Ishikawa (cell line): ENCODE measurements at regions not wholly inside any gene's neighbourhood (a gene's known extent, or its start where the extent isn't known, plus 50 kb on each side); places are given as distances from the start of the nearest gene placed in this dataset.

ENCODE experiments used
- CEBPB ChIP-seq: IDR thresholded peaks from 2 replicates; pipeline ENCODE4 v1.6.1; 2012
- CREB1 ChIP-seq: IDR thresholded peaks from 2 replicates; pipeline ENCODE4 v1.6.1; 2012; ENCODE audit warnings: low read depth
- EGR1 ChIP-seq: IDR thresholded peaks from 2 replicates; pipeline ENCODE4 v1.6.1; 2012
- EP300 ChIP-seq: IDR thresholded peaks from 2 replicates; pipeline ENCODE4 v1.6.1; 2012; ENCODE audit warnings: borderline replicate concordance
- FOXM1 ChIP-seq: IDR thresholded peaks from 2 replicates; pipeline ENCODE4 v1.6.1; 2012; ENCODE audit warnings: low read depth, borderline replicate concordance
- NFIC ChIP-seq: IDR thresholded peaks from 2 replicates; pipeline ENCODE4 v1.6.1; 2012
- RAD21 ChIP-seq: IDR thresholded peaks from 2 replicates; pipeline ENCODE4 v1.6.1; 2012; ENCODE audit warnings: low read depth
- TAF1 ChIP-seq: IDR thresholded peaks from 2 replicates; pipeline ENCODE4 v1.6.1; 2012; ENCODE audit warnings: low read depth, mild to moderate bottlenecking
- TCF12 ChIP-seq: IDR thresholded peaks from 2 replicates; pipeline ENCODE4 v1.6.1; 2012; ENCODE audit warnings: low read depth
- TEAD4 ChIP-seq: IDR thresholded peaks from 2 replicates; pipeline ENCODE4 v1.6.1; 2012
- YY1 ChIP-seq: IDR thresholded peaks from 2 replicates; pipeline ENCODE4 v1.6.1; 2012; ENCODE audit warnings: low read depth
- ZBTB7A ChIP-seq: IDR thresholded peaks from 2 replicates; pipeline ENCODE4 v1.6.1; 2012; ENCODE audit warnings: low read depth
- TF ChIP-seq, protein P1 (sequence below): IDR thresholded peaks from 2 replicates; pipeline ENCODE4 v1.6.1; 2012
- TF ChIP-seq, protein P2 (sequence below): IDR thresholded peaks from 2 replicates; pipeline ENCODE4 v1.6.1; 2012
- TF ChIP-seq, protein P3 (sequence below): IDR thresholded peaks from 2 replicates; pipeline ENCODE4 v1.6.1; 2012; ENCODE audit warnings: low read depth, mild to moderate bottlenecking

DNA sequence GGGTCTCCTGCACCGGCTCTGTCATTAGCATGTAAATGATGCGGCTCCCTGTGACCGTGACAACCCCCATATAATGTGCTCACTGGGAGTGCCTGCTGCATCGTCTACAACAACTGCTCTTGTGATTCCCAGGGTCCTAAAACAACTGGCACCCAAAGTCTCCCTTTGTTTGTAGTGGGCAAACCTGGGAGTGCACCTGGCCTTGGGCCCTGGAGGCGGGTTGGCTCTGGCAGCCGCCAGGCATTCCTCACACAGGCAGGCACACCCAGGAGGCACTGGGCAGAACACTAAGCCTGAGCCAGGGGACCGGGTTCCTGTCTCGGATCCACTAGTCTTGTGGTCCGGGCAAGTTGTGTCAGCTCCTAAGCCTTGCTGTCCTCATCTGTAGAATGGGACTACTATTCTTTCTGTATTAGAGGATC is 115.5 kb upstream of the GPR26 start:
- TF ChIP-seq TEAD4, result no peak

DNA sequence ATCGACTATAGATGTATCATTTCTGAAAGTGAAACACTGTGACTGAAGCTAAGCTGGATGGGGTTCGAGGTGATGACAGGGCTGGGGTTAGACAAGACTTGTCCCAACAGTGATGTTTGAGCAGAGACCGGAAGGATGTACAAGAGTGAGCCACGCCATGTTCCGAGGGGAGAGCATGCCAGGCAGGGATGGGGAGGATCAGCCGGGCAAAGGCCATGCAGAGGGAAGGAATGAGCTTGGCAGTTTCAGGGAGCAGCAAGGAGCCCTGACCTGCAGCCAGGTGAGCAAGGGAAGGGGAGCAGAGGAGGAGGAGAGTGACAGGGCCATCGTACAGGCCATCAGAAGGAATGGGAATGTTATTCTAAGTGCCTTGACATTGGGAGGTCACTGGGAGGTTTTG is 114.9 kb upstream of the GPR26 start:
- TF ChIP-seq TCF12 (no peak), RAD21 (no peak), TEAD4 (no peak), TAF1 (no peak), NFIC (no peak), CEBPB (no peak), FOXM1 (no peak)
- TF ChIP-seq, protein P1, sequence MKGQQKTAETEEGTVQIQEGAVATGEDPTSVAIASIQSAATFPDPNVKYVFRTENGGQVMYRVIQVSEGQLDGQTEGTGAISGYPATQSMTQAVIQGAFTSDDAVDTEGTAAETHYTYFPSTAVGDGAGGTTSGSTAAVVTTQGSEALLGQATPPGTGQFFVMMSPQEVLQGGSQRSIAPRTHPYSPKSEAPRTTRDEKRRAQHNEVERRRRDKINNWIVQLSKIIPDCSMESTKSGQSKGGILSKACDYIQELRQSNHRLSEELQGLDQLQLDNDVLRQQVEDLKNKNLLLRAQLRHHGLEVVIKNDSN, result no peak

DNA sequence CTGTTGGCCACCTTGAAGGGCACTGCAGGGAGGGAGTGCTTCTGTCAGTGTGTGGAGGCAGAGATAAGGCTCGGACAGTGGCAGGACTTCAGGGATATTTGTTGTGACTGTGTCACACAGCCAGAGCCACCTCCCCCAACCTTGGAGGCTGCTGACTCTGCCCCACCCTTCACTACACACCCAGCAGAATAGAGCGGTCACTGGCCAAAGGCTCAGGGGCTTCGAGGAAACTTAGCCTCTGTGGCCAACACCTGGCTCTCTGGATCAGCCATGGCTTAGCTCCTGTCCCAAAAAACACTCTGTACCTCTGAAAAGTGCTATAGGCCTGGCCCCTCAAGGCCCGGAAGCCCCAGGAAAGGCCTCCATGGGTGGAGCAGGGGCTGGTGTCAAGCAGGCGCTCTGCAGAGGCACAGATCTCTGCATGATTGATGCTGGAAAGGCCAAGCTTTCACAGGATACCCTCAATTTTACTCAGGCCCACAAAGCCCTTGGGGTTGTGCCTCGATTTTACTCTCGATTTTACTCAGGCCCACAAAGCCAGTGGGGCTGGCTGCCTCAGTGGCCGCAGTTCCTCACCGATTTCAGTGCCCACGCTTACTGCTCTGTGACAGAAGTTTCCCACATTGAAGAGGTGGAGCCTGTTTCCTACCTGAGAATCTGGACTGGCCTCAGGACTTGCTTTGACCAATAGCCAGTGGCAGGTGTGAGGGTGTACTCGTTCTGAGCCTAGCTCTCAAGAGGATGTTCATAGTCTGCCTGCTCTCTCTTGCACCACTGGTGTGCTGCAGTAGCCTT is 113.2 kb upstream of the GPR26 start:
- TF ChIP-seq RAD21 (no peak), FOXM1 (no peak), CEBPB (no peak), TEAD4 (no peak), EGR1 (no peak), CREB1 (no peak), NFIC (no peak), EP300 (no peak), YY1 (no peak), TAF1 (no peak)
- TF ChIP-seq, protein P2, sequence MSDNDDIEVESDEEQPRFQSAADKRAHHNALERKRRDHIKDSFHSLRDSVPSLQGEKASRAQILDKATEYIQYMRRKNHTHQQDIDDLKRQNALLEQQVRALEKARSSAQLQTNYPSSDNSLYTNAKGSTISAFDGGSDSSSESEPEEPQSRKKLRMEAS, result no peak
- TF ChIP-seq, protein P3, sequence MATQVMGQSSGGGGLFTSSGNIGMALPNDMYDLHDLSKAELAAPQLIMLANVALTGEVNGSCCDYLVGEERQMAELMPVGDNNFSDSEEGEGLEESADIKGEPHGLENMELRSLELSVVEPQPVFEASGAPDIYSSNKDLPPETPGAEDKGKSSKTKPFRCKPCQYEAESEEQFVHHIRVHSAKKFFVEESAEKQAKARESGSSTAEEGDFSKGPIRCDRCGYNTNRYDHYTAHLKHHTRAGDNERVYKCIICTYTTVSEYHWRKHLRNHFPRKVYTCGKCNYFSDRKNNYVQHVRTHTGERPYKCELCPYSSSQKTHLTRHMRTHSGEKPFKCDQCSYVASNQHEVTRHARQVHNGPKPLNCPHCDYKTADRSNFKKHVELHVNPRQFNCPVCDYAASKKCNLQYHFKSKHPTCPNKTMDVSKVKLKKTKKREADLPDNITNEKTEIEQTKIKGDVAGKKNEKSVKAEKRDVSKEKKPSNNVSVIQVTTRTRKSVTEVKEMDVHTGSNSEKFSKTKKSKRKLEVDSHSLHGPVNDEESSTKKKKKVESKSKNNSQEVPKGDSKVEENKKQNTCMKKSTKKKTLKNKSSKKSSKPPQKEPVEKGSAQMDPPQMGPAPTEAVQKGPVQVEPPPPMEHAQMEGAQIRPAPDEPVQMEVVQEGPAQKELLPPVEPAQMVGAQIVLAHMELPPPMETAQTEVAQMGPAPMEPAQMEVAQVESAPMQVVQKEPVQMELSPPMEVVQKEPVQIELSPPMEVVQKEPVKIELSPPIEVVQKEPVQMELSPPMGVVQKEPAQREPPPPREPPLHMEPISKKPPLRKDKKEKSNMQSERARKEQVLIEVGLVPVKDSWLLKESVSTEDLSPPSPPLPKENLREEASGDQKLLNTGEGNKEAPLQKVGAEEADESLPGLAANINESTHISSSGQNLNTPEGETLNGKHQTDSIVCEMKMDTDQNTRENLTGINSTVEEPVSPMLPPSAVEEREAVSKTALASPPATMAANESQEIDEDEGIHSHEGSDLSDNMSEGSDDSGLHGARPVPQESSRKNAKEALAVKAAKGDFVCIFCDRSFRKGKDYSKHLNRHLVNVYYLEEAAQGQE, result no peak
- TF ChIP-seq, protein P1, result no peak

DNA sequence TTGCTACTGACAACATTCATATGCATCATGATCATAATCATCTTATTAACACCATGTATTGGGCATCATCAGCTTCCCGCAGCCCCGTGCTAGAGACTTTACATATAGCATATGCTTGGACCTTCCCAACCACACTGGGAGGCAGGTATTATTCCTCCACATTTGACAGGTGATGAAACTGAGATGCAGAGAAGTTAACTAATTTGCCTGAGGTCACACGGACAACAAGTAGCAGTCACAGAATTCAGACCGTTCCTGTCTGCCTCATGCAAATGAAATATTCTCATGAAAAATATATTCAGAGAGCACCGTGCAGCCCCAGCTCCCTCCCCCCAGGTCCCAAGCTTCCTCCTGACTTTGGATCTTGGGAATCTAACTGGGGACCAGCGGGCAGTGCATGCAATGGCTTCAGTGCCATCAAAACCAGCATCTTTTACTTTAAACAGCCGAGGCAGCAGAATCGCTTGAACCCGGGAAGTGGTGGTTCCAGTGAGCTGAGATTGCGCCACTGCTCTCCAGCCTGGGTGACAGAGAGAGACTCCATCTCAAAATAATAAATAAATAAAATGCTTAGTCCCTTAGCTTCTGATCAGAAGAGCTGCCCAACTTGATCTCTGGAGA is 112.2 kb upstream of the GPR26 start:
- TF ChIP-seq CEBPB (no peak), EP300 (no peak), CREB1 (no peak), YY1 (no peak), EGR1 (no peak), ZBTB7A (no peak), TAF1 (no peak), TEAD4 (no peak), TCF12 (no peak), NFIC (no peak), FOXM1 (no peak), RAD21 (no peak)
- TF ChIP-seq, protein P3, result no peak
- TF ChIP-seq, protein P1, result no peak
- TF ChIP-seq, protein P2, result no peak

DNA sequence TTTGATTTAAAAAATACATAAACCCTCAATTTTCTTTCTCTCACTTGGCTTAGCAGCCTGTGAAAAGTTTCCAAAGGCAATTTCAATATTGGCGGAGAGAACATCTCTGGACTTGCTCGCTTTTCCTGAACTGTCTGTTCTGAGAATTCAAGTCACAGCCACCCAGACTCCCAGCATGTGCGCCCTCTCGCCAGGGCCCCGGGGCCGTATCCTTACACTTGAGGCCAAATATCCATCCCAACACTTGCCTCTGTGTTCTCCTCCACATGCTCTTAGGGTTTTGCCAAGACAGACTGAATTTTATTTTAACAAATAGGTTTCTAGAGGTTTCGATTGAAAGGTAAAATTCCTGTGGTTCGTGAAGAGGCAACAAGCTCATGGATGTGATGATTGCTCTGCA is 111.5 kb upstream of the GPR26 start:
- TF ChIP-seq, protein P2, result no peak
- TF ChIP-seq, protein P3, result no peak
- TF ChIP-seq EP300, result no peak
- TF ChIP-seq, protein P1, result no peak
- no peak for TF ChIP-seq TCF12
- TF ChIP-seq TEAD4, result no peak
- no peak for TF ChIP-seq NFIC
- no peak for TF ChIP-seq YY1
- no peak for TF ChIP-seq CEBPB
- TF ChIP-seq CREB1, result no peak
